A549 (cell line): ENCODE measurements at regions not wholly inside any gene's neighbourhood (a gene's known extent, or its start where the extent isn't known, plus 50 kb on each side); places are given as distances from the start of the nearest gene placed in this dataset.

ENCODE experiments used
- RCOR1 ChIP-seq: fragments of 150-350 bp; IDR thresholded peaks from 2 replicates; pipeline ENCODE4 v1.6.1; 2014; ENCODE audit warnings: antibody characterized with exemption, low read length, low read depth
- TF ChIP-seq, protein P1 (sequence below): fragments of >200 bp; sonication (Bioruptor Twin); formaldehyde crosslinking; IDR thresholded peaks from 3 replicates; pipeline ENCODE4 v1.5.1; 2016

DNA sequence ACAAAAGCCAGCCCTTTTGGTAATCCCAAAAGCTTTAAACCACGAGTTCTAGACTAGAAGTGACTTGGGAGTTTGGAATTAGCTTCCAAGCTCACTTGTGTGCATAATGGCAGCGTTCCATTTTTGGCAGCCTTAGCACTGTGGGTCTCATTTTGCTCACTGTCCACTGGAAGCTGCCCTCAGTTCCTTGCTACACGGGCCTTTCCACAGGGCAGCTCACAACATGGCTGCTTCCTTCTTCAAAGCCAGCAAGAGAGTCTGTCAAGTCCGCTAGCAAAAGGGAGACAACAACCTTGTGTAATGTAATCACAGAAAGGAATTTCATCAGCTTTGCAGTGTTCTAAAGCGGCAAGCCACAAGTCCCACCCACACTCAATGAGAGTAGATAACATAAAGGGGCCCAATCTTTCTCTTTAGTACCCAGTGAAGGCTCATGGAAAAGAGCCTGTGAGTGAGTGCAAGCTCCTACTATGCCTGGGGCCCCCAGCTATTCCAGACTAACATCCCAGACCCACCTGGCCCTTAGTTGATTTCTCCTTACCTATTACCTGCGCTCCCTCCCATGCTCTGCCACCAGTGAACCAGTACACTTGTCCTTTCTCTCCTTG is 168.5 kb upstream of the FOXN2 start:
- TF ChIP-seq, protein P1, sequence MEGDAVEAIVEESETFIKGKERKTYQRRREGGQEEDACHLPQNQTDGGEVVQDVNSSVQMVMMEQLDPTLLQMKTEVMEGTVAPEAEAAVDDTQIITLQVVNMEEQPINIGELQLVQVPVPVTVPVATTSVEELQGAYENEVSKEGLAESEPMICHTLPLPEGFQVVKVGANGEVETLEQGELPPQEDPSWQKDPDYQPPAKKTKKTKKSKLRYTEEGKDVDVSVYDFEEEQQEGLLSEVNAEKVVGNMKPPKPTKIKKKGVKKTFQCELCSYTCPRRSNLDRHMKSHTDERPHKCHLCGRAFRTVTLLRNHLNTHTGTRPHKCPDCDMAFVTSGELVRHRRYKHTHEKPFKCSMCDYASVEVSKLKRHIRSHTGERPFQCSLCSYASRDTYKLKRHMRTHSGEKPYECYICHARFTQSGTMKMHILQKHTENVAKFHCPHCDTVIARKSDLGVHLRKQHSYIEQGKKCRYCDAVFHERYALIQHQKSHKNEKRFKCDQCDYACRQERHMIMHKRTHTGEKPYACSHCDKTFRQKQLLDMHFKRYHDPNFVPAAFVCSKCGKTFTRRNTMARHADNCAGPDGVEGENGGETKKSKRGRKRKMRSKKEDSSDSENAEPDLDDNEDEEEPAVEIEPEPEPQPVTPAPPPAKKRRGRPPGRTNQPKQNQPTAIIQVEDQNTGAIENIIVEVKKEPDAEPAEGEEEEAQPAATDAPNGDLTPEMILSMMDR = no peak
- no peak for TF ChIP-seq RCOR1
